ENCODE measurements at regions not wholly inside any gene's neighbourhood (a gene's known extent, or its start where the extent isn't known, plus 50 kb on each side); places are given as distances from the start of the nearest gene placed in this dataset.

DNA sequence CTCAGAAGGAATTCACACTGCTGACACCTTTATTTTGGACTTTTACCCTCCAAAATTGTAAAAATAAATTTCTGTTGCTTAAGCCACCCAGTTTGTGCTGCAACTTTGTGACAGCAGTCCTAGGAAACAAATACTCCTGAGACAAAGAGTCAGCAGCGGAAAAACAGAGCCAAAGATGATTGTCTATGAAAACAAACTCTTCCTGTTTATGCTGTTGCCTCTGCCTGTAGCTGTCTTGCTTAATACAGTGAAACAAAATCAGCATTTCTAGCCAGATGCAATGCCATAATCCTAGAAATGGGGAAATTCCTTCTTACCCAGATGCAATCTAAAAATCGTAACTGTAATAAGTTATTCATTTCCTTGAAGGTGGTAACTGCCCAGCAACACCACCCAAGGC, 387.5 kb upstream of the ATP11B start:
- no peak overlapping the region for H4K91ac ChIP-seq (ENCODE audit: insufficient read depth, low read depth, low read length)
- no peak overlapping the region for H2AK9ac ChIP-seq (replicated peaks; ENCODE audit: low read depth, low read length, poor library complexity)
- no peak overlapping the region for H2AFZ ChIP-seq (replicated peaks; ENCODE audit: low read length, poor library complexity)
- H2BK5ac ChIP-seq (ENCODE audit: low read depth, low read length, poor library complexity, severe bottlenecking), result no peak overlapping the region
- DNase-seq, result no peak
- dilution Hi-C loops (cut with HindIII; ENCODE audit: low sequenced_read_pairs, unreplicated experiment) (no loop called here), in situ Hi-C loops (cut with MboI; ENCODE audit: low sequenced_read_pairs) (no loop called here), intact Hi-C loops (cut with micrococcal nuclease) (no loop called here)
- H2BK15ac ChIP-seq (ENCODE audit: low read depth, low read length), result no peak overlapping the region
- H3K36me3 ChIP-seq (ENCODE audit: control insufficient read depth, insufficient read depth, low read length), result no peaks in the 10 kb centered on the region
- H3K23ac ChIP-seq (ENCODE audit: low read depth, low read length), result no peak overlapping the region
- no peak overlapping the region for H3K4me3 ChIP-seq (ENCODE audit: insufficient read depth, low read depth, low read length)
- H3K56ac ChIP-seq (ENCODE audit: extremely low read depth, insufficient read depth, low read length), result no peak overlapping the region
- H4K8ac ChIP-seq (ENCODE audit: low read depth in 2 of 2, low read length in 2 of 2), result no peak overlapping the region
- no TSS peak for BruUV-seq (replicated peaks)
- ChIA-PET CTCF (no interaction called here), POLR2A (ENCODE audit: unreplicated experiment) (no interaction called here)
- H3K4ac ChIP-seq (ENCODE audit: low read depth, low read length), result no peak overlapping the region
- H3K9ac ChIP-seq (ENCODE audit: low read depth, low read length), result no peak overlapping the region
- no peaks in the 10 kb centered on the region for H3K79me1 ChIP-seq (ENCODE audit: low read depth in 1 of 2, low read length in 2 of 2)
- no peak overlapping the region for H3K14ac ChIP-seq (replicated peaks; ENCODE audit: low read depth, low read length)
- no peaks in the 10 kb centered on the region for H3K4me1 ChIP-seq (ENCODE audit: control insufficient read depth, insufficient read depth, low read length)
- no peak overlapping the region for H2BK120ac ChIP-seq (ENCODE audit: low read depth, low read length)
- no CpG with 5 or more reads among the region's 2 CpGs for whole genome bisulfite sequencing, 2 experiments (ENCODE audit: extremely low coverage in 2 of 2, insufficient read length in 1 of 2)
- H3K27me3 ChIP-seq (ENCODE audit: control insufficient read depth, insufficient read depth, low read length), result no peaks in the 10 kb centered on the region
- no peak overlapping the region for H3K4me2 ChIP-seq (ENCODE audit: low read depth, low read length)
- no peak for ATAC-seq (ENCODE audit: low read depth)
- no peak overlapping the region for H3K27ac ChIP-seq (ENCODE audit: insufficient read depth, low read length)
- TF ChIP-seq BHLHE40 (IDR thresholded peaks at IDR 0.05; ENCODE audit: low read depth, low read length) (no peak), RFX5 (IDR thresholded peaks at IDR 0.05; ENCODE audit: low read depth, low read length) (no peak), ELK1 (IDR thresholded peaks at IDR 0.05; ENCODE audit: borderline replicate concordance, low read depth, low read length) (no peak), NFE2L2 (IDR thresholded peaks at IDR 0.05; ENCODE audit: low read depth, low read length) (no peak), MAFK (IDR thresholded peaks at IDR 0.05; ENCODE audit: low read depth, low read length) (no peak), SMC3 (IDR thresholded peaks at IDR 0.05; ENCODE audit: low read depth, low read length) (no peak), MAZ (IDR thresholded peaks at IDR 0.05; ENCODE audit: borderline replicate concordance, low read depth, low read length) (no peak), CHD1 (IDR thresholded peaks at IDR 0.05; ENCODE audit: low read depth, low read length) (no peak), FOS (IDR thresholded peaks at IDR 0.05; ENCODE audit: low read depth, low read length) (no peak), USF2 (IDR thresholded peaks at IDR 0.05; ENCODE audit: low read depth, low read length) (no peak), RAD21 (IDR thresholded peaks at IDR 0.05; ENCODE audit: low read length) (no peak), CEBPB (IDR thresholded peaks at IDR 0.05; ENCODE audit: low read depth, low read length) (no peak), RCOR1 (IDR thresholded peaks at IDR 0.05; ENCODE audit: insufficient replicate concordance, low read length) (no peak), POLR2A (IDR thresholded peaks at IDR 0.05; ENCODE audit: low read depth, low read length) (no peak), MXI1 (IDR thresholded peaks at IDR 0.05; ENCODE audit: borderline replicate concordance, low read depth, low read length) (no peak)
- TF ChIP-seq, protein P1, sequence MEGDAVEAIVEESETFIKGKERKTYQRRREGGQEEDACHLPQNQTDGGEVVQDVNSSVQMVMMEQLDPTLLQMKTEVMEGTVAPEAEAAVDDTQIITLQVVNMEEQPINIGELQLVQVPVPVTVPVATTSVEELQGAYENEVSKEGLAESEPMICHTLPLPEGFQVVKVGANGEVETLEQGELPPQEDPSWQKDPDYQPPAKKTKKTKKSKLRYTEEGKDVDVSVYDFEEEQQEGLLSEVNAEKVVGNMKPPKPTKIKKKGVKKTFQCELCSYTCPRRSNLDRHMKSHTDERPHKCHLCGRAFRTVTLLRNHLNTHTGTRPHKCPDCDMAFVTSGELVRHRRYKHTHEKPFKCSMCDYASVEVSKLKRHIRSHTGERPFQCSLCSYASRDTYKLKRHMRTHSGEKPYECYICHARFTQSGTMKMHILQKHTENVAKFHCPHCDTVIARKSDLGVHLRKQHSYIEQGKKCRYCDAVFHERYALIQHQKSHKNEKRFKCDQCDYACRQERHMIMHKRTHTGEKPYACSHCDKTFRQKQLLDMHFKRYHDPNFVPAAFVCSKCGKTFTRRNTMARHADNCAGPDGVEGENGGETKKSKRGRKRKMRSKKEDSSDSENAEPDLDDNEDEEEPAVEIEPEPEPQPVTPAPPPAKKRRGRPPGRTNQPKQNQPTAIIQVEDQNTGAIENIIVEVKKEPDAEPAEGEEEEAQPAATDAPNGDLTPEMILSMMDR (conservative IDR thresholded peaks at IDR 0.05; ENCODE audit: low read depth, low read length), result no peak
- H3K9me3 ChIP-seq (ENCODE audit: control insufficient read depth, insufficient read depth, low read length), result peaks cover under 1% of the 10 kb centered on the region; the same call in 1 of the 2 replicates
- H3K9me1 ChIP-seq (ENCODE audit: insufficient read depth, low read length), result no peaks in the 10 kb centered on the region
- no peak overlapping the region for H3K18ac ChIP-seq (ENCODE audit: low read depth, low read length)
- H4K5ac ChIP-seq (ENCODE audit: low read depth, low read length), result no peak overlapping the region
- H2AK5ac ChIP-seq (ENCODE audit: low read depth, low read length), result no peak overlapping the region
- no peak overlapping the region for H2BK20ac ChIP-seq (ENCODE audit: low read depth, low read length)
- no peaks in the 10 kb centered on the region for H4K20me1 ChIP-seq (ENCODE audit: insufficient read depth, low read length)
